Astrocyte of the hippocampus (primary cell): ENCODE measurements at regions not wholly inside any gene's neighbourhood (a gene's known extent, or its start where the extent isn't known, plus 50 kb on each side); places are given as distances from the start of the nearest gene placed in this dataset.

Experiments used
- DNase-seq: peaks from one replicate; pipeline ENCODE4 v3.0.0; 2011; ENCODE audit warnings: low read depth, low spot score

- DNase-seq = no peak
Measured at GRCh38 chr12:90899456-90900182, 55.4 kb downstream of the CCER1 start.

DNA sequence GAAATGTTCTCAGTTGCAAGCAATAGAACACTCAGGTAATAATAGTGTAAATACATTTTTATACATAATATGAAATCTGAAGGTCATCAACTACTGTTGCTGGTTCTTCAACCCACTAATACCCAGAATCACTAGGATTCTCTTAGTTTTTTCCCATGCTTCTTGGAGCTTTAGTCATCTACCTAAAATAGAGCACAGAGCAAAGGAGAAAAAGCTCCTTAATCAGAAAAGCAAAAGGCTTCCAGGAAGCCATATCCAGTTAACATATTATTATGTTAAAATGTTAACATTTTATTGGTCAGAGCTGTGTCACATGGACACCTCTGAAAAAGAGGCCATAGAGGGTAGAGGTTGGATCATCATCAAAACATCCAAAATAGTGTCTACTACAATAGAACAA lies 57.0 kb downstream of the CCER1 start:
- no peak for DNase-seq

DNA sequence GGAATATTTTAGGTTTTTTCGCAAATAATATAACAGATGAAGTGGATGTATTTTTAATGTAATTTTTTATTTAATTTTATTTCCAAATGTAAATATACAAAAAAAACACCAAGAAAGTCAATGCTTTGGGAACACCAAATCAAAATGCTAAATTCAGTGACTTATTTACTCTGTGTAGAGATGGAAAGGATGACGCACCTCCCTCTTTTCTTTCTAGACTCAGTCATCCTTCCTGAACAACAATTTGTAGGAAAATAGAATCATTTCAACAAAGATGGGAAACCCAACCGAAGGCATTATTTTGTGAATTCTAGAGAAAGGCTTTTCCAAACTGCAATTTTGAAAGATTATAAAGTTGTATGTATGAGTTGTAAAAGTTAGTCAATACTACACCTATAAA lies 57.7 kb downstream of the CCER1 start:
- no peak for DNase-seq

GRCh38 chr12:90896821-90897220 lies 58.2 kb downstream of the CCER1 start:
- DNase-seq = no peak

DNA sequence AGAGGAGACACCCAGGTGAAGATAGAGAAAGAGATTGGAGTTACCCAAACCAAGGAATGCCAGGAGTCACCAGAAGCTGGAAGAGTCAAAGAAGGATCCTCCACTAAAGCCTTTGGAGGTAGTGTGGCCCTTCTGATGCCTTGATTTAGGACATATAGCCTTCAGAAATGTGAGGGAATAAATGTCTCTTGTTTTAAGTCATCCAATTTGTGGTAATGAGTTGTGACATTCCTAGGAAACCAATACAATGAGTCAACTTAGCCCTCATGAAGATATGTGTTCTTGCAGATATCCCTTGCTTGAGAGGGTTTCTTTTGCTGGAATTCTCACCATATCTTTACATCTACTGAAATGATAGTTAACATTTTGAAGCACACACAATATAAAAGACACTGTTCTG lies 58.8 kb downstream of the CCER1 start:
- DNase-seq = peak; percentile 59

GRCh38 chr12:90888316-90888715 lies 66.7 kb downstream of the CCER1 start:
- no peak for DNase-seq

DNA sequence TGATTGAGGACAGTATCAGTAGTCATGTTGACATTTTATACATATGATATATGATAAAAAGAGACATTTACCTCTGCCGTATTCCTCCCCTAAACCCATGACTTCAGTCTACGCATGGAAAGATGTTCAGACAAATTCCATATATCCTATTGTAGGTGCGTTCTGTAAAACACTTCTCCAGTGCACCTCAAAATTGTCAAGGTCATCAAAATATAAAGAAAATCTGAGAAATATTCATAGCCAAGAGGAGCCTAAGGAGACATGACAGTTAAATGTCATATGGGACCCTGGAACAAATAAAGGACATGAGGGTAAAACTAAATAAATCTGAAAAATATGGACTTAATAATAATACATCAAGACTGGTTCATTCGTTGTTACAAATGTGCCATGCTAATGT lies 71.5 kb downstream of the CCER1 start:
- DNase-seq = no peak

GRCh38 chr12:90871726-90872096 lies 83.3 kb downstream of the CCER1 start:
- DNase-seq = no peak

DNA sequence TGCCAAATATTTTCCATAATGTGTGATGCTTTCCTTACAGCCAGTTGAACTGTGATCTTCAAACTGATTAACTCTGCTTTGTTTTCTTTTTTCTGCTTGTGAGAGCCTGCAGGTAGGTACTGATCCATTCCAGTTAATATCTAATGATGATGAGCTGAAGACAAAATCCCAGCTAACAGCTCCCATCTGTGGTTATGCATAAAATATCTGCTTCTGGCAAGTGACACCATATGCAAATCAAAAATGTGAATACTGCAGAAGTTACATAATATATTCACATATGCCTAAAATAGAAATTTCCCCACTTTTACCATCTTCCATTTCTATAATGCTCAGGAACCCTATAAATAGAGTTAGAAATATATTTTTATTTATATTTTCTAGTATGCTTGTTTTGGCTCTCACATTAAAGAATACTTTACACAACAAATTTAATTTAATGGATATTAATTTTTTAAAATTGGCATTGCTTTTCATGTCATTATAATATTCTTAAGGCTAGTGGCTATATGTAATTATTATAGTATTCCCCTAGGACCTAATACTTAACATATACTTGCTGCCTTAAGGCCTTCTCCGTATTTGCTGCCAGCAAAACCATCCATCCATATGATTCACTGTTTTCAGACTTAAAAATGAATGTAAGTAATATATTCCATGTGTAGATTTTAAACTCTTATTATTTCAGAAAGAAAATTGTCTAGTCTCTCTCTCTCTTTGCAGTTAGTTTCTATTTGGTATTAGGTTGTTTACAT lies 83.8 kb downstream of the CCER1 start:
- no peak for DNase-seq

- DNase-seq = no peak
Measured at GRCh38 chr12:90868626-90869025, 86.3 kb downstream of the CCER1 start.

GRCh38 chr12:90859591-90859990 lies 95.4 kb downstream of the CCER1 start:
- DNase-seq = no peak

GRCh38 chr12:90858252-90858651 lies 96.7 kb downstream of the CCER1 start:
- DNase-seq = peak; percentile 63

GRCh38 chr12:90855534-90855933 lies 99.4 kb downstream of the CCER1 start:
- DNase-seq = no peak

- DNase-seq = peak; percentile 60
Measured at GRCh38 chr12:90854136-90854689, 100.8 kb downstream of the CCER1 start.

GRCh38 chr12:90851800-90852718 lies 102.9 kb downstream of the CCER1 start:
- no peak for DNase-seq

DNA sequence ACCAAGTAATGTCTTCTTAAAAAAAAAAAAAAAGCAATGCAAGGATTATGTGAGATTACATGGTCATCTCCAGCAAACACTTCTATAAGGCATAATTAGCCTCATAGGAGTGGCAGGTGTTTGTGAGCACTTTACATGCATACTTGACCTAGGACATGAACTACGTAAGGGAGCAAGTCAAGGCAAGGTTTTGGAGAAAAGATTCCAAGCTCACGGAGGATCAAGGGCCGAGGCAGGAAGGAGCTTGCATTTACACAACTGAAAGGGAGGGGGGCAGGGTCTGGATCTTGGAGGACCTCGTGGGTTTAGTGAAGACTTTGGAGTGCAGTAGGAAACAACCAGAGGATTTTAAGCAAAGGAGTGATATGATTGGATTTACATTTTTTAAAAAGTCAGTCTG lies 112.5 kb downstream of the CCER1 start:
- no peak for DNase-seq

GRCh38 chr12:90841336-90841735 lies 113.6 kb downstream of the CCER1 start:
- DNase-seq = no peak

DNA sequence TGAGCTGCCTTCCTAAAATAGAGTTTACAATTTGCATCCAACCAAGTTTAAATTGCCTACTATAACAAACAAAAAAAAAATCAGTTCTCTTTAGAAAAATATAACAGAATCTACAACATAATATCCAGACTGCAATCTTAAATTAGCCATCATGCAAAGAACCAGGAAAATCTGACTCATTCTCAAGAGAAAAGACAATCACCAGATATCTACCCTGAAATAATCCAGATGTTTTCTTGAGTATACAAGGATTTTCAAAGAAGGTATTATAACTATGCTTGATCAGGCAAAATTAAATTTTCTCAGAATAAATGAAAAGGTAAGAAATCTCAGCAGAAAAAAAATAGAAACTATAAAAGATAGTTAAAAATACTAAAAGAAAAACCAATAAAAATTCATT lies 115.6 kb downstream of the CCER1 start:
- no peak for DNase-seq

GRCh38 chr12:90836689-90837088 lies 118.3 kb downstream of the CCER1 start:
- DNase-seq = no peak

DNA sequence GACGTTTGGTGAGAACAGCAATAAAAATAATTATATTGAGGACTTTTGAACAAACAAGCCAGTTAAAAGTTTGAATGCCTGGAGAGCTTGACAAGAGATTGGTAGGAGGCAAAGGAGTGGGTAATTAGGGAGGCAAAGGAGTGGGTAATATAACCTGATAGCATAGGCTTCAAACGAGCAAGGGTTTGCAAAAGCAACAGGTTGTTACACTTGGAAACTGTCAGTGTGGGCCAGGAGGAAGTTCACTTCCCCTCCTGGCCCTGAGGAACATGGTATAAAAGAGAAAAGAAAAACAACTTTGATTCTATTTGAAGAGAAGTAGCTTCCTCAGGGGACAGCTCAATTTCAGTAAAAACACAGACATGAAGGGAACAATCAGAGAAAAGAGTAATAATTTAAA lies 121.7 kb downstream of the CCER1 start:
- no peak for DNase-seq

DNA sequence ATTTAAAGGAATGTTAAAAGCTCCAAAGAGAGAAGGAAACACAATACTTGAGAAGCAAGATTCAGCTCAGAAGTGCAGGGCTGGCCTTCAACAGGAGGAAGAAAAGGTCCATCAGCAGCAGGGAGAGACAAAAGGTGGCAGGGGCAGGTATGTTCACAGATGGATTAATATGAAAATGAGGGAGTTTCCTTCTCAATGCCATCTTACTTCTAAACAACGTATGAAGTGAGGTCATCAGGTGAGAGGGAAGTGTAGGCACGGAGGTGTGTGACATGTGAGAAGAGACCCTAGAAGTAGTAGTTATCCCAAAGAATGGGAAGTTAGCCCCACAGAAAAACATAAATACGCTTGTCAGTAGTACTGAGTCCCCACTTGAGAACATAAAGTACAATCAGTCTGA lies 122.5 kb downstream of the CCER1 start:
- DNase-seq = no peak

DNA sequence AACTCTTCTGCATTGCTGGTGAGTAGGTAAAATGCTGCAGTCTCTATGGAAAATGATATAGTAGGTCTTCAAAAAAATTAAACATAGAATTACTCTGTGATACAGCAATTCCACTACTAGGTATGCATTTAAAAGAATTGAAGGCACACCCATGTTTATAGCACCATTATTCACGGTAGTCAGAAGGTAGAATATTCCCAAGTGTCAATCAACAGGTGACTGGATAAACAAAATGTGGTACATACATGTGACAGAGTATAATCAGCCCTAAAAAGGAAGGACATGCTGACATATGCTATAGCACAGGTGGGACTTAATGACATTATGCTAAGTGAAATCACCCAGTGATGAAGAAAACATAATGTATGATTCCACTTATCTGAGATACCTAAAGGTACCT lies 123.3 kb downstream of the CCER1 start:
- no peak for DNase-seq
